Esophagus (tissue), 2 donors: ENCODE measurements at regions not wholly inside any gene's neighbourhood (a gene's known extent, or its start where the extent isn't known, plus 50 kb on each side); places are given as distances from the start of the nearest gene placed in this dataset.
A peak's percentile ranks its signal among the peaks of the same experiment; 100 is the strongest.

Experiments
- H3K27ac ChIP-seq, 2 donors: one replicate each; pipeline ENCODE4 v1.5.1; 2013; ENCODE audit warnings: low read depth in 2 of 2, mild to moderate bottlenecking in 2 of 2, inconsistent platforms in 1 of 2, low read length in 1 of 2, moderate library complexity in 1 of 2
- H3K27me3 ChIP-seq, 2 donors: one replicate each; pipeline ENCODE4 v1.6.1; 2013; ENCODE audit warnings: low read length in 2 of 2, control low read depth in 1 of 2, mild to moderate bottlenecking in 1 of 2; ENCODE audit not compliant: insufficient read depth in 2 of 2, control insufficient read depth in 1 of 2
- H3K36me3 ChIP-seq, 2 donors: one replicate each; pipeline ENCODE4 v1.6.1; 2013; ENCODE audit warnings: low read length in 1 of 2; ENCODE audit not compliant: control insufficient read depth in 2 of 2, insufficient read depth in 2 of 2
- H3K4me1 ChIP-seq, 2 donors: one replicate each; pipeline ENCODE4 v1.6.1; 2013; ENCODE audit warnings: low read length in 1 of 2; ENCODE audit not compliant: control insufficient read depth in 2 of 2, insufficient read depth in 2 of 2
- H3K4me3 ChIP-seq, 2 donors: one replicate each; pipeline ENCODE4 v1.5.1; 2013; ENCODE audit warnings: low read length in 2 of 2, mild to moderate bottlenecking in 2 of 2, low read depth in 1 of 2, moderate library complexity in 1 of 2
- H3K9me3 ChIP-seq, 2 donors: one replicate each; pipeline ENCODE4 v1.6.1; 2013; ENCODE audit warnings: mild to moderate bottlenecking in 2 of 2, low read depth in 1 of 2, low read length in 1 of 2, moderate library complexity in 1 of 2; ENCODE audit not compliant: control insufficient read depth in 2 of 2, insufficient read depth in 1 of 2
- WGBS, 2 donors: extraction: QIAGEN DNeasy Blood & Tissue Kit; methylation state at CpG; one replicate each; pipeline ENCODE4 v1.1.7; 2013; 5-methylcytosine and 5-hydroxymethylcytosine counted together
- donor health status: healthy with polysubstance abuse.
- donor health status: Bipolar disorder and iron deficiency.

DNA sequence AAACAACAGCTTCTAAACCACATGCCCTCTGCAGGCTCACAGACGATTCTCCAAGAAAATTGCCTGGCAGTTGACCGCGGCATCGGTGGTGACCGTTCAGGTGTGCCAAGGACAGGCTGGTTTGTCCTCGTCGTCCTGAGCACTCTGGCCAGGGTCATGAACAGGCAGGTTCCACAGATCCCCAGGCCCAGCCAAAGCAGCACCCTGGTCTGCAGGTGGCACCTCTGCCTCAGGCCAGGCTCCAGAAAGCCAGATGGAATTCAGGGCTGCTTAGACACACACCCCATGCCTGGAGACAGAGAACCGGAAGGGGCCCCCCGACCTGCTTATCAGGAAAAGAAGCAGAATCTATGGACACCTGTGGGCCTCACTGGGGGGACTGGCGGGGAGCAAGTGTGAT is 338.7 kb downstream of the BRD1 start:
- no peaks in the 10 kb centered on the region for H3K36me3 ChIP-seq
- H3K9me3 ChIP-seq: peaks cover 0 to 3% of the 10 kb centered on the region in 2 donors
- H3K27ac ChIP-seq: no peak overlapping the region
- H3K27me3 ChIP-seq: no peaks in the 10 kb centered on the region
- H3K4me3 ChIP-seq: no peak overlapping the region
- WGBS, 2 donors: 71 to 76% methylated on average over 10 of the region's 10 CpGs
- H3K4me1 ChIP-seq: peaks cover 0 to 2% of the 10 kb centered on the region in 2 donors

DNA sequence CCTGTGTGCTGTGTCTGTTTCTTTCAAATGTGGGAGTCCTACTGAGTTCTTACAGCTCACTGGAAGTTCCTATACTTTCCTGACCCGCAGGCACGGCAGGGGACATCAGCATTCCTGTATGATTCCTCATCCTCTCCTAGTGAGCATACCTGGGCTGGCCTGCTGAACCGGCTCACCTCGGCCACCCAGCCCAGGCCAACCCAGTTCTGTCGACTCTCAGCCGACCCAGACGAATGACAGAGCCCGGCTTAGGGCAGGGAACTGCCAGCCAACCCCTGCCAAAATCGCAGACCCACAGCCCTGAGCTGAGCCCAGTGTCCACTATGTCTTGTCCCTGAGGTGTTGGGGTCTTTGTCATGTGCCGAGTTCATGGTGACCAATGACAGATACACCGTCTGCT is 339.7 kb downstream of the BRD1 start:
- H3K4me3 ChIP-seq: no peak overlapping the region
- no peak overlapping the region for H3K27ac ChIP-seq

DNA sequence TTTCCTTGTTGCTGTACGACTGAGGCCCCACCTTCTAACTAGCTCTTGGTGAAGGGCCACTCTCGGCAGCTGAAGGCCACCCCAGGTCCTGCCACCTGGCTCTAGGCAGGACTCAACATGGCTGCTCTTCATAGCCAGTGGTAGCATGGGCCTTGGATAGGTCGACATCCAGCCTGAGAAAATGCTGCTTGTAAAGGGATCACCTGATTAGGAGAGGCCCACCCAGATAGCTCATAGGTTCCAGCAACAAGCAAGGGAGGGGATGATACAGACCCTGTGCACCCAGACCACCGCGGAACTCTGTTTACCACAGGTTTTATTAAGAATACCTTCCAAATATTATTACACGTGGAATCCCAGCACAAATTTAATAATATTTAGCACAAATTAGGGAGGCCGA is 341.4 kb downstream of the BRD1 start:
- Histone ChIP-seq H3K27me3 (peaks cover 0 to 4% of the 10 kb centered on the region in 2 donors), H3K27ac (no peak overlapping the region), H3K4me3 (no peak overlapping the region), H3K36me3 (no peaks in the 10 kb centered on the region), H3K9me3 (peaks cover 0 to 3% of the 10 kb centered on the region in 2 donors), H3K4me1 (peaks cover 4 to 11% of the 10 kb centered on the region in 2 donors)
- 85 to 89% methylated on average over 7 of the region's 7 CpGs for WGBS, 2 donors

More for the DNA sequence above, 339.7 kb downstream of the BRD1 start:
- Histone ChIP-seq H3K36me3 (no peaks in the 10 kb centered on the region), H3K27me3 (no peaks in the 10 kb centered on the region), H3K4me1 (peaks cover 0 to 4% of the 10 kb centered on the region in 2 donors), H3K9me3 (peaks cover 0 to 3% of the 10 kb centered on the region in 2 donors)
- WGBS, 2 donors: 39 to 43% methylated on average over 11 of the region's 11 CpGs

DNA sequence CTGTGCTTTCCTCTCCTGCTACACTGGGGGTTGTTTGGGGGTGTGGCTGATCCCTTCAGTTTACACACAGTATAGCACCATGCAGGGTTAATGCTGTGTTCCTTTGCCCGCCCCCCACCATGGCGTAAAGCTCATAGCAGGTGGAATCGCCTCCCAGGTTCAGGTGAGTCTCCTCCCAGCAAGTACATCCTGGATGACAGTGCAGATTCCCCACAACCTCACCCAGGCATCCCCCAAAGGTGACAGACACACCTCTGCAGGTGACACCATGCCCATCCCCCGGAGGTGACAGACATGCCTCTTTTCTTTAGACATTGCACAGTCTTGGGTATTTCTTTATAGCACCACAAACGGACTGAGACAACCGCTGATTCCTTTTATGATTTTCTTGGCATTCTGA is 343.7 kb downstream of the BRD1 start:
- Histone ChIP-seq H3K36me3 (no peaks in the 10 kb centered on the region), H3K27me3 (peaks cover 0 to 4% of the 10 kb centered on the region in 2 donors)
- 72 to 86% methylated on average over 6 of the region's 6 CpGs for WGBS, 2 donors

DNA sequence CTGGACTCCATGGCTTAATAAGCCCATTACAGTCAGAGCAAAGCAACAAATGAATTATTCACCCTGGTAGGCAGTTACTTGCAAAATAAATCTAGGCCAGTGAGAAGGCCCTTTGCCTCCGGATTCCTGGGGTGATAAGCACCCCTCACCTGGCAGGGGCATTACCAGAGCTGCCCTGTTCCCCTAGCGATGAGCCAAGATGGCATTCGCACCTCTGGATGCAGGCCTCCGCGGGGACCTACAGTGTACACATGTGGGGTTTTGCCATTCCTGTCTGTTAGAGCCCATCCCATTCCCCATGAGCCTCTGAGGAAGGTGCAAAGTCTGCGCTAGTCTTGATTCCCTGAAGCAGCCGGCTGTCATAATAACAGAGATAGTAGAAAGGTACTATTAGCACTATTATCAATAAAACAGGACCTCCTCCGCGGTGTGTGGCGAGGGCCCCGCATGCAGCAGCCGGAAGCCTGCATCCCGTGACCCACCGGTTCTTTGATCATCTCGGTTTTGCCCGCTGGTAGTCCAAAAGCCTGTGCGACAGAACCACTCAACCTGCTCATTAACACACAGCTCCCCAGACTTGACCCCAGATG is 344.3 kb downstream of the BRD1 start:
- 90 to 95% methylated on average over 17 of the region's 17 CpGs for WGBS, 2 donors
- H3K36me3 ChIP-seq: no peaks in the 10 kb centered on the region
- no peaks in the 10 kb centered on the region for H3K9me3 ChIP-seq
- H3K4me1 ChIP-seq: peaks cover 4 to 11% of the 10 kb centered on the region in 2 donors
- H3K4me3 ChIP-seq: no peak overlapping the region
- H3K27ac ChIP-seq: no peak overlapping the region
- peaks cover 0 to 4% of the 10 kb centered on the region in 2 donors for H3K27me3 ChIP-seq

More for the DNA sequence above, 343.7 kb downstream of the BRD1 start:
- Histone ChIP-seq H3K9me3 (peaks cover 0 to 2% of the 10 kb centered on the region in 2 donors), H3K27ac (no peak overlapping the region), H3K4me1 (peaks cover 4 to 11% of the 10 kb centered on the region in 2 donors), H3K4me3 (no peak overlapping the region)

DNA sequence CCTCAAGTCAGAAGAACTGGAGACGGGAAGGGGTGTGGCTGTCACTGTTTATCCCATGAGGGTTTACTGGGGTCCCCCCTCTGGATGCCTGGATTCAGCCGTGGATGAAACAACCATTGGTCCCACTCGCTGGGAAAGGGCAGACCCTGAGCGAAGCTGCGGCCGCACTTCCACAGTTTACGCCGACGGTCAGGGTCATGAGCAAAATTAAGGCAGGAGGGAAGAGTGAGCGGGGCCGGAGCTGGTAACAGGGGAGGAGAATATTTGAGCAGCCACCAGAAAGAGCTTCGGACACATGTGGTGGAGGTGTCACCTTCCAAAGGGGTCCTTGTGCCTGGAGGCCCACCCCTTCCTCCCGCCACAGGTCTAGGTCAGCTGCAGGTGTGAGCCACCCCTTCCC is 344.9 kb downstream of the BRD1 start:
- Histone ChIP-seq H3K36me3 (no peaks in the 10 kb centered on the region), H3K27me3 (peaks cover 0 to 4% of the 10 kb centered on the region in 2 donors), H3K9me3 (no peaks in the 10 kb centered on the region), H3K27ac (no peak overlapping the region), H3K4me3 (no peak overlapping the region), H3K4me1 (peaks cover 4 to 11% of the 10 kb centered on the region in 2 donors)
- 81 to 83% methylated on average over 13 of the region's 13 CpGs for WGBS, 2 donors

DNA sequence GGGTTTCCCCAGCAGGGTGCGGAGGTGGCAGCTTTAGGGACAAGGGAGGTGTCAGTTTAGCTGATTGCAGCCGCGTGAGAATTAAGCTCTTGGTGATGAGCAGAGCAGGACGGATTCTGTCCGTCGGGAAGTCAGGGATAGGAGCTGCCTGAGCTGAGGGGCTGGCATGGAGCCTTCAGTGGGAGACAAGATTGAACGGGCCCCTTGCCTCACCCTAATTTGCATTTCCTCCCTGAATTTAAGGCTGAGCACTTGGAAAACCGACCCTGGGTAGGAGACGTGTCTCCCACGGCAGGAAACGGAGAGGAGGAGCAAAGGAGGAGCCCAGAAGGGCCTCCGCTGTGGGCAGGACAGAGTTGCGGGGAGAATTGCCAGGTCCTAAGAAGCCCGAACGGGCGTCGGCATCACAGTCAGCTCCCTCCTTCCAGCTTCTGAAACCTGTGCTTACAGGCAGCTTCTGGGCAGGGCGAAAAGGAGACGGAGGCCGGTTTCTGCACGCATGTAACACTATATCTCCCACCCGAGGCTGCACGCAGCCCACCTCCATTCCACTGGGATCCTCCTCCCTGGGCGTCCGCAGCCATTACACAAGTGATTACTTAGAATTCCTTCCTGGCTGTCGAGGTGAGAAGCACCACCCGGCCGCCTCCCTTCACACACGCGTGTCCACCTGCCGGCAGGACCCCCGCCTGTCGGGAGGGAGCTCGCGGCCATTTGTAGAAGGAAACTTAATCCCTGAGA is 345.8 kb downstream of the BRD1 start:
- peaks cover 0 to 4% of the 10 kb centered on the region in 2 donors for H3K9me3 ChIP-seq
- peaks cover 4 to 11% of the 10 kb centered on the region in 2 donors for H3K4me1 ChIP-seq
- WGBS, 2 donors: 23 to 24% methylated on average over 35 of the region's 35 CpGs
- H3K4me3 ChIP-seq: peak overlapping the region; percentile 1 to 26
- H3K27me3 ChIP-seq: peaks cover 0 to 4% of the 10 kb centered on the region in 2 donors
- H3K27ac ChIP-seq: no peak overlapping the region
- no peaks in the 10 kb centered on the region for H3K36me3 ChIP-seq

DNA sequence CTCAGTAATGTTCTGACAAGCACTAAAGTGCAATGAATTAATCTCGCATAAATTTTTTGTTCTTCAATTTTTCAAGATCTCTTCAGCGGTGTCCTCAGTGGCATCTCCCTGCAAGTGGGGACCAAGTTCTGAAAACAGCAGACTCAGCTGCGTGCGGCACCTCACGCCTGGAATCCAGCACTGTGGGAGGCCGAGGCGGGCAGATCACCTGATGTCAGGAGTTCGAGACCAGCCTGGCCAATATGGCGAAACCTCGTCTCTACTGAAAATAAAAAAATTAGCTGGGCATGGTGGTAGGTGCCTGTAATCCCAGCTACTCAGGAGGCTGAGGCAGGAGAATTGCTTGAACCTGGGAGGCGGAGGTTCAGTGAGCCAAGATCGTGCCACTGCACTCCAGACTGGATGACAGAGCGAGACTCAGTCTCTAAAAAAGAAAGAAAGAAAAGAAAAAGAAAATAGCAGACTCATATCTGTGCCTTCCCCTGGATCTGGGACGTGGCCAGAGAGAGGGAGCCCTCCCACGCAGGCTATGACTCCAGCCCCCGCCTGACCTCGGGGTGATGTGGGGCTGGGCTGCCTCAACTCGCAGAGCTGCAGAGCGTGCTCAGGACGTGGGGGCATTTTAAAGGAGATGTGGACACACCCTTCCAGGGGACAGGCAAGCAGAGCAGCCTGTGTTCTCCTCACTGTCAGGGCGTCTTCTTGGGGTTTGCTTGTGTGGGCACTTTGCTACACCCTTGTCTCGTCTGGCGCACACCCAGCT is 346.6 kb downstream of the BRD1 start:
- H3K27me3 ChIP-seq: peaks cover 0 to 4% of the 10 kb centered on the region in 2 donors
- peaks cover 4 to 11% of the 10 kb centered on the region in 2 donors for H3K4me1 ChIP-seq
- no peaks in the 10 kb centered on the region for H3K36me3 ChIP-seq
- H3K27ac ChIP-seq: no peak overlapping the region
- 55 to 60% methylated on average over 23 of the region's 23 CpGs for WGBS, 2 donors
- H3K9me3 ChIP-seq: peaks cover 0 to 7% of the 10 kb centered on the region in 2 donors
- peak overlapping the region in 1 of 2 donors; percentile 26 for H3K4me3 ChIP-seq

DNA sequence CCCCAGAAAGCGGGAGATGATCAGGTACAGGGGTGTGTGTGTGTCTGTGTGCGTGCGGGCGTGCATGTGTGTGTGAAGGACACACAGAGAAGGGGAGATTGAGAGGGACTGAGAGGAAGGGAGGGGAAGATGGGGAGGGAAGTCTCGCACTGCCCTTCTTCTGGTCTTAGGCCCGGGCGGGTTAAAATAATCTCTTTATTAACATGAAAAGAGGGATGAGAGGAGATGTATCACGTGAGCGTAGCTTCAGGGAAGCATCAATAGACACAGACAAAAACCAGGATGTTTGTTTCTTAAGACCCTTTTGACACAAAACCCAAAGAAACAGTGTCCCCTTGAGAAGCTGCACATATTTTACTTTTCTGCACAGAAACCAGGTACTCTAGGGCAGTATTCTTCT is 347.3 kb downstream of the BRD1 start:
- H3K27me3 ChIP-seq: peaks cover 0 to 4% of the 10 kb centered on the region in 2 donors
- 54 to 66% methylated on average over 9 of the region's 9 CpGs for WGBS, 2 donors
- H3K36me3 ChIP-seq: no peaks in the 10 kb centered on the region
- no peak overlapping the region for H3K4me3 ChIP-seq
- no peak overlapping the region for H3K27ac ChIP-seq
- H3K9me3 ChIP-seq: peaks cover 0 to 7% of the 10 kb centered on the region in 2 donors
- peaks cover 4 to 9% of the 10 kb centered on the region in 2 donors for H3K4me1 ChIP-seq
